Left ventricle myocardium inferior (tissue), 1 donor: ENCODE measurements at regions not wholly inside any gene's neighbourhood (a gene's known extent, or its start where the extent isn't known, plus 50 kb on each side); places are given as distances from the start of the nearest gene placed in this dataset.

Experiments used
- DNase-seq: peaks from one replicate; pipeline ENCODE4 v3.0.0-alpha.2; 2020
- H3K27ac ChIP-seq: fragments of 200-600 bp; replicated peaks from 2 replicates; pipeline ENCODE4 v1.8.0; 2021
- H3K27me3 ChIP-seq: fragments of 200-600 bp; 2 replicates; pipeline ENCODE4 v1.8.0; 2021; ENCODE audit warnings: low read depth
- H3K36me3 ChIP-seq: fragments of 200-600 bp; 2 replicates; pipeline ENCODE4 v1.8.0; 2021
- H3K4me1 ChIP-seq: fragments of 200-600 bp; 2 replicates; pipeline ENCODE4 v1.8.0; 2021
- H3K4me3 ChIP-seq: fragments of 200-600 bp; 2 replicates; pipeline ENCODE4 v1.8.0; 2021; ENCODE audit warnings: mild to moderate bottlenecking, moderate library complexity
- H3K9me3 ChIP-seq: fragments of 200-600 bp; replicated peaks from 2 replicates; pipeline ENCODE4 v1.8.0; 2021
- intact Hi-C: fragments of 100-400 bp; cut with micrococcal nuclease; formaldehyde crosslinking; loops from one replicate; pipeline ENCODE4 v1.11.0; 2022
- TF ChIP-seq, protein P1 (sequence below): fragments of 200-600 bp; IDR thresholded peaks from 2 replicates; pipeline ENCODE4 v1.8.0; 2021; ENCODE audit warnings: antibody characterized with exemption, mild to moderate bottlenecking, borderline replicate concordance
- donor health status: DM: no; HTN: yes; CAD: no; lungs with severe emphysema.

DNA sequence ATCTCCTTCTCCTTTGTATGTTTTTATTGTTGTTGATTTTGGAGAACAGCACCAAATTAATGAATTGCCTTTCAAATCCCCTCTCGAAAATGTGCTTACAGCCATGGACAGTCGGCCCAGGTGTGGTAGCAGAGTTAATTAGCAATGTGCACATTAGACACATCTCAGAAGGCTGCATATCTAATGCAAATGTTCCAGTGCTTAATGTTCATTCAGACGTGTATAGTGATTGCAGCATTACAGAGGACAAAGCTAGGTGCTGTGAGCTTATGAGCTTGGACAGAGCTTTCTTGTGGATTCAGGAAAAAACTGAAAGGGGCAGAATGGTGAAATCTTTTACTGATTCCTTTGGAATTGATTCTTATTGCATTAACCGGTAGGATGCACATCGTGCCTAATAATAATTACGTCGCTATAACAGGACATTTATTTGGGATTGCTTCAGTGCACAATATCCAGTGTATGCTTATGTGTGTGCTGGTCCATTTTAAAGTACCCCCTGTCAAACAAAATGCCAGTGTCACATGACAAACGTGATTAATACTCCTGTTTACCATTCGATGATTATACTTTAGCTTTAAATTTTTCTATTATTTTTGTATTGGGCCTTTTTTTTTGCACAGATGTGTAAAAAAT lies 552.9 kb upstream of the EPHA5 start:
- Histone ChIP-seq H3K4me1 (no peaks in the 10 kb centered on the region), H3K27me3 (no peaks in the 10 kb centered on the region), H3K4me3 (no peak overlapping the region), H3K27ac (no peak overlapping the region), H3K36me3 (no peaks in the 10 kb centered on the region), H3K9me3 (no peaks in the 10 kb centered on the region)
- TF ChIP-seq, protein P1, sequence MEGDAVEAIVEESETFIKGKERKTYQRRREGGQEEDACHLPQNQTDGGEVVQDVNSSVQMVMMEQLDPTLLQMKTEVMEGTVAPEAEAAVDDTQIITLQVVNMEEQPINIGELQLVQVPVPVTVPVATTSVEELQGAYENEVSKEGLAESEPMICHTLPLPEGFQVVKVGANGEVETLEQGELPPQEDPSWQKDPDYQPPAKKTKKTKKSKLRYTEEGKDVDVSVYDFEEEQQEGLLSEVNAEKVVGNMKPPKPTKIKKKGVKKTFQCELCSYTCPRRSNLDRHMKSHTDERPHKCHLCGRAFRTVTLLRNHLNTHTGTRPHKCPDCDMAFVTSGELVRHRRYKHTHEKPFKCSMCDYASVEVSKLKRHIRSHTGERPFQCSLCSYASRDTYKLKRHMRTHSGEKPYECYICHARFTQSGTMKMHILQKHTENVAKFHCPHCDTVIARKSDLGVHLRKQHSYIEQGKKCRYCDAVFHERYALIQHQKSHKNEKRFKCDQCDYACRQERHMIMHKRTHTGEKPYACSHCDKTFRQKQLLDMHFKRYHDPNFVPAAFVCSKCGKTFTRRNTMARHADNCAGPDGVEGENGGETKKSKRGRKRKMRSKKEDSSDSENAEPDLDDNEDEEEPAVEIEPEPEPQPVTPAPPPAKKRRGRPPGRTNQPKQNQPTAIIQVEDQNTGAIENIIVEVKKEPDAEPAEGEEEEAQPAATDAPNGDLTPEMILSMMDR = no peak
- DNase-seq = no peak
- intact Hi-C loops = no loop called here

DNA sequence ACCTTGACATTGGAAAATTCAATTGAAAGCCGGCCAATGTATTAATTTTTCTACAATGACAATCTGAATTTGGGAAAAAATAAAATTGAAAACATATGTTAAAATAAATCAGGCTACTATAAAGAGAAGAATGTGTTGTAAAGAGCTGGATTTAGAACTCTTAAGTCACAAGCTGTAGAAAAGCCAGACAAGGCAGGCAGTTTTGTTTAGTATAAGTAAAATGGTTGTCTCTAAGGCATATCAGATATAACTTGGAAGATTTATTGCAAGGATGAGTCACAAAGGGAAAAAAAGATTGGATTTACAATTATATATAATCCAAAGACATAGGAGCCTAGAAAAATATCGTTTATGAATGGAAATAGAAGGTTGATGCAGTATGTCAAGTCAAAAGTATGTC lies 549.1 kb upstream of the EPHA5 start:
- Histone ChIP-seq H3K27me3 (no peaks in the 10 kb centered on the region), H3K9me3 (peaks cover 12% of the 10 kb centered on the region), H3K4me3 (no peak overlapping the region), H3K27ac (no peak overlapping the region), H3K4me1 (no peaks in the 10 kb centered on the region), H3K36me3 (no peaks in the 10 kb centered on the region)
- intact Hi-C loops = no loop called here
- no peak for DNase-seq
- TF ChIP-seq, protein P1 = no peak

DNA sequence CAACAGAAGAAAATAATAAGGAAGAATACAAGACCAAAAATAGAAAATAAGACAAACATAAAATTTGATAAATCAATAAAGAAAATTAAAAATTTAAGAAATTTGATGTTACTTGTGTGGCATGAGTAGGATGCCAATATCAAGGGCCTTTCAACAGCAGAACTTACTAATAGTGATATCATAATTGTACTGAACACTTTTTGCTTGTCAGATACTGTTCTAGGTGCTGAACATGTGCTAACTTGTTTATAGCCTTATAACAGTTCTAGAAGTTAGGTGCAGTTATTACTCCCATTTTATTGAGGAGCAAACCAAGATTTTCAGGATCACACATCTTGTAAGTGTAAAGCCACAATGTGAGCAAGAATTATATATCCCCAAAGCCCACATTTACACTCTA lies 546.0 kb upstream of the EPHA5 start:
- Histone ChIP-seq H3K4me1 (no peaks in the 10 kb centered on the region), H3K9me3 (peaks cover 12% of the 10 kb centered on the region), H3K4me3 (no peak overlapping the region), H3K27ac (no peak overlapping the region), H3K27me3 (no peaks in the 10 kb centered on the region), H3K36me3 (no peaks in the 10 kb centered on the region)
- DNase-seq = no peak
- intact Hi-C loops = no loop called here
- TF ChIP-seq, protein P1 = no peak

DNA sequence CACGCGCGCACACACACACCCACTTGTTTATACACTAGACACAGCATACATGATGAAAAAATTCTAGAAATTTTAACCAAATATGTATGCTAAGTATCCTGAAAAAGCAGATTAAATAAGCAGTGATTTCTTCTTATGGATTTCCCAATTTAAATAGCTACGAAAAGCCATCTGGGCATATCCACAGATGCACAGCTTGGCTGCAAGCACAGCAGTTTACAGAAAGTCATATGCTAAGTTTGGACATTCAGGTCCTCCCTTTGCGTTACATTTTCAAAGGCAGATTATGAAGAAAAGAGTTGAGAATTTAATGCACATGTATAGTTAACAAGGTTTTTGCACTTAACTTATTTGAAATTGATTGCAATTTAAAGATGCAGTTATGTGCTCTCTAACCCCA lies 542.2 kb upstream of the EPHA5 start:
- TF ChIP-seq, protein P1 = no peak
- Histone ChIP-seq H3K36me3 (no peaks in the 10 kb centered on the region), H3K4me3 (no peak overlapping the region), H3K27ac (no peak overlapping the region), H3K4me1 (no peaks in the 10 kb centered on the region), H3K9me3 (peaks cover 36% of the 10 kb centered on the region), H3K27me3 (no peaks in the 10 kb centered on the region)
- intact Hi-C loops = no loop called here
- DNase-seq = no peak

GRCh38 chr4:66204534-66205247 lies 534.4 kb upstream of the EPHA5 start:
- no peaks in the 10 kb centered on the region for H3K36me3 ChIP-seq
- H3K27ac ChIP-seq = no peak overlapping the region
- no peaks in the 10 kb centered on the region for H3K4me1 ChIP-seq
- intact Hi-C loops = no loop called here
- no peak for DNase-seq
- no peak overlapping the region for H3K4me3 ChIP-seq
- H3K9me3 ChIP-seq = peaks cover 48% of the 10 kb centered on the region
- TF ChIP-seq, protein P1 = no peak
- no peaks in the 10 kb centered on the region for H3K27me3 ChIP-seq
